SK-N-MC (cell line): ENCODE measurements at regions not wholly inside any gene's neighbourhood (a gene's known extent, or its start where the extent isn't known, plus 50 kb on each side); places are given as distances from the start of the nearest gene placed in this dataset.

Experiments used
- DNase-seq: peaks from one replicate; pipeline ENCODE4 v3.0.0-alpha.2; 2011; ENCODE audit warnings: low read depth, low spot score
- H3K27ac ChIP-seq: fragments of 200-600 bp; sonication (generic); 2 replicates; pipeline ENCODE4 v1.5.1; 2016; ENCODE audit warnings: mixed run types
- H3K36me3 ChIP-seq: fragments of 200-600 bp; sonication (generic); 2 replicates; pipeline ENCODE4 v1.6.1; 2017; ENCODE audit warnings: antibody characterized with exemption, low read length, mixed read lengths; ENCODE audit not compliant: insufficient read depth
- H3K4me3 ChIP-seq: fragments of 200-600 bp; sonication (generic); 2 replicates; pipeline ENCODE4 v1.5.1; 2016
- H3K9ac ChIP-seq: fragments of 200-600 bp; sonication (generic); 2 replicates; pipeline ENCODE4 v1.8.0; 2017; ENCODE audit warnings: mixed run types, mixed read lengths; ENCODE audit not compliant: insufficient read length
- H3K9me3 ChIP-seq: fragments of 200-600 bp; sonication (generic); 2 replicates; pipeline ENCODE4 v1.6.1; 2017; ENCODE audit warnings: low read depth, mild to moderate bottlenecking, antibody characterized with exemption, low read length, moderate library complexity, mixed read lengths
- EZH2 ChIP-seq: fragments of 200-600 bp; sonication (generic); IDR thresholded peaks from one replicate; pipeline ENCODE4 v1.6.1; 2017; ENCODE audit warnings: antibody characterized with exemption
- FOXP2 ChIP-seq: optimal IDR thresholded peaks from 2 replicates; pipeline ENCODE3; 2011; ENCODE audit warnings: mild to moderate bottlenecking, moderate library complexity; ENCODE audit not compliant: insufficient read depth; ENCODE audit errors: extremely low read length, control extremely low read depth
- POLR2AphosphoS5 ChIP-seq: IDR thresholded peaks from 2 replicates; pipeline ENCODE4 v1.6.1; 2012; ENCODE audit warnings: mild to moderate bottlenecking, low read depth, low read length, borderline replicate concordance

DNA sequence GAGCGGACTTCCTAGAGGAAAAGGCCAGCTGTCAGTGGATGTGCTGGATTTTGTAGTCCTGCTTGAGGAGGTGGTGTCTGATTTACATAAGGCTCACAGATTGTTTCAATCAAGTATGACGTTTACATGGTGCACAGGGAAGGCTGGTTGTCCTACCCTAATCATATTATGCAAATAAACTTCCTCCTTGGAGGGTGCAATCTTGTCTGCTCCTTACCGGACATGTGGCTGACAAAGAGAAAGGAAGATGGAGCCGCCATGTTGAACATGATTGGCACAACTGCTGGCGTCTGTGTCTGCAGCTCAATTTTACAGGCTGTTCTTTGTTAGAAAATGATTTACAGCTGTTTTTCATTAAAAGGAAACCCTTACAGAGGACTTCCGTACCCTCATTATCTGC is 1656.1 kb downstream of the KCNT2 start:
- Histone ChIP-seq H3K36me3 (no peaks in the 10 kb centered on the region), H3K9ac (no peak overlapping the region), H3K9me3 (no peaks in the 10 kb centered on the region), H3K4me3 (no peak overlapping the region), H3K27ac (no peak overlapping the region)
- DNase-seq = no peak
- TF ChIP-seq EZH2 (no peak), FOXP2 (no peak), POLR2AphosphoS5 (no peak)

DNA sequence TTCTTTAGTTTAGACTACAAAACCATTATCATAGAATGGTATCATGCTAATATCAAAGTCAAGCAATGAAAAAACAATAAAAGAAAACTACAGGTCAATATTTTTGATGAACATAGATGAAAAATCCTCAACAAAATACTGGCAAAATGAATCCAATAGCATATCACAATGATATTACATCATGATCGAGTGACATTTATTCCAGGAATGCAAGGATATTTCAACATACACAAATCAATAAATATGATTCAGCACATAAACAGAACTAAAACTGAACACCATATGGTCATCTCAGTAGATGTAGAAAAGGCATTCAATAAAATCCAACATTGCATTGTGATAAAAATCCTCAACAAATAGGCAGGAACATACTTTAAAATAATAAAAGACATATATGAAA is 1657.7 kb downstream of the KCNT2 start:
- H3K27ac ChIP-seq = no peak overlapping the region
- H3K4me3 ChIP-seq = no peak overlapping the region
- TF ChIP-seq FOXP2 = no peak
- no peak for TF ChIP-seq EZH2
- no peak for TF ChIP-seq POLR2AphosphoS5
- no peaks in the 10 kb centered on the region for H3K36me3 ChIP-seq
- no peaks in the 10 kb centered on the region for H3K9me3 ChIP-seq
- DNase-seq = no peak
- H3K9ac ChIP-seq = no peak overlapping the region

DNA sequence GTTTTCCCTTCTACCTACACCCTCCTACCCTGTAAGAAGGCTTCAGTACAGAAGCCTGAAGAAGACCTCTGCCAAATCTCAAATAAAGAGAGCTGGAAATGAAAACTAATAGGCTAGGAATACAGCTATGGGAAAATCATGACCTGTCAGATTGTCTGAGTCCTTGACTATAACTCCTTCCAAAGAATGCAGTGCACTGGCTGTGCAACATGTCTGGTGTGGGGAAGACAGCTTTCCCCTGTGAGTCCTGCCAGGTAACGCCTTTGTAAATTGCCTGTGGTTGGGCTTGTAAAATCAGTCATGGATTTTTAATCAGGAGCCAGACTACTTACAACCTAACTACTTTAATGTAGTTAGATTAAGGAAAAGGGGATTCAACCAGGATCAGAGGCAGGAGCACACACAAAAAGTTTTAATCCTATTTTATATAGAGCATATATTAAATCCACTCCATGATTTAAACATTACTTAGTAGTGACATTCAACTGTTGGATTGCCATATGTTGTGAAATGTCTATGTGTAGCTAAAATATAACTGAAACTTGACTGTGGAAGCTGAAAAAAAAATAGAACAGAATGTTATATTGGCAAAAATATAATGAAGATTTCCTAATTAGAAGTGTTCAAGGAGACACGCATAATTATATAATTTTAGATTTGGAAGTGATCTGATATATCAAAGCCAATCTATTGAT is 1667.8 kb downstream of the KCNT2 start:
- H3K9ac ChIP-seq = no peak overlapping the region
- no peaks in the 10 kb centered on the region for H3K9me3 ChIP-seq
- no peak overlapping the region for H3K27ac ChIP-seq
- H3K4me3 ChIP-seq = no peak overlapping the region
- DNase-seq = no peak
- H3K36me3 ChIP-seq = no peaks in the 10 kb centered on the region
- TF ChIP-seq EZH2 = no peak
- no peak for TF ChIP-seq POLR2AphosphoS5

DNA sequence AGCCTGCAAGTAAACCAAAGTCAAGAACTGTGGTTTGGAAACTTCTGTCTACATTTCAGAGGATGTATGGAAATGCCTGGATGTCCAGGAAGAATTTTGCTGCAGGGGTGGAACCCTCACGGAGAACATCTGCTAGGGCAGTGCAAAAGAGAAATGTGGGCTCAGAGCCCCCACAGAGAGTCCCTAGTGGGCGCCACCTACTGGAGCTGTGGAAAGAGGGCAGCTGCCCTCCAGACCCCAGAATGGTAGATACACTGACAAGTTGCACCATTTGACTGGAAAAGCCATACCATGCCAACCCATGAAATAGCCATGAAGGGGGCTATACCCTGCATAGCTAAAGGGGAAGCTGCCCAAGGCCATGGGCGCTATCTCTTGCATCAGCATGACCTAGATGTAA is 1672.4 kb downstream of the KCNT2 start:
- H3K9me3 ChIP-seq = no peaks in the 10 kb centered on the region
- no peak overlapping the region for H3K9ac ChIP-seq

DNA sequence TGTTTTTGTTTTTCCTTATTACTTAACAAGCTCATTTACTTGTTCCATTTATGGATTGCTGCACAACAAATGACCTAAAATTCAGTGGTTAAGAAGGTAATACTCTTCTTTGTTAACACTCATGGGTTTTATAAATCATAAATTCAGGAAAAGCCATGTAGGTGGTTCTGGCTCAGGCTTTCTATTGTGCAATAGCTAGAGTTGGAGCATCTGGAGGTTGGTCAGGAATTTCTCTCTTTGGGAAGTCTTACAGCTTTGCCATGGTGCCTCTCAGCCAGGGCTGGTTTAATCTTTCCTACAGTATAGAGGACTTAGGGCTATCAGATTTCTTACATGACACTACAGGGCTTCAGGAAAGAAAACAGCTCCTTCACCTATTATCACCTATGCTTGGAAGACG is 1677.1 kb downstream of the KCNT2 start:
- H3K27ac ChIP-seq = no peak overlapping the region
- DNase-seq = no peak

More for the DNA sequence above, 1672.4 kb downstream of the KCNT2 start:
- no peak overlapping the region for H3K4me3 ChIP-seq
- TF ChIP-seq FOXP2 = no peak
- TF ChIP-seq POLR2AphosphoS5 = no peak
- no peak for TF ChIP-seq EZH2
- H3K27ac ChIP-seq = no peak overlapping the region
- DNase-seq = no peak
- no peaks in the 10 kb centered on the region for H3K36me3 ChIP-seq

DNA sequence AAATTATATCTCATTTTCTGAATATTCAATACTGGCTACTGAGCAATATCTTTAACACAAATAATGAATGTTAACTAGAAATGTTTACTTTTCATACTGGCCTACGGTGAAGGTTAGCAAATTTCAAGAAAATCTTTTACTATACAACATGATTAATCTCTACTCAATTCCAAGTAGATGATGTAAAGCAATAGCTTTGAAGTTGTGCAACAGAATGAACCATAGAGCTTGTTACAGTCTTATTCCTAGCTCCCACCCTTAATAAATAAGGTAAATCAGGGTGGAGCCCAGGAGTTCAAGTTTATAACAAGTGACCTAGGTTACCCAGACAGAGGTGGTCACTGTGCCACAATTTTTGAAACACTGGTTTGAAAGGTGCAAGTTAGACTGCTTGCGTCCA is 1678.1 kb downstream of the KCNT2 start:
- H3K36me3 ChIP-seq = no peaks in the 10 kb centered on the region
- DNase-seq = no peak
- no peak overlapping the region for H3K9ac ChIP-seq
- no peaks in the 10 kb centered on the region for H3K9me3 ChIP-seq
- H3K4me3 ChIP-seq = no peak overlapping the region
- H3K27ac ChIP-seq = no peak overlapping the region
- no peak for TF ChIP-seq POLR2AphosphoS5
- TF ChIP-seq FOXP2 = no peak
- no peak for TF ChIP-seq EZH2

More for the DNA sequence above, 1677.1 kb downstream of the KCNT2 start:
- H3K9ac ChIP-seq = no peak overlapping the region
- H3K4me3 ChIP-seq = no peak overlapping the region
- TF ChIP-seq POLR2AphosphoS5 = no peak
- no peak for TF ChIP-seq FOXP2
- TF ChIP-seq EZH2 = no peak
- H3K36me3 ChIP-seq = no peaks in the 10 kb centered on the region
- no peaks in the 10 kb centered on the region for H3K9me3 ChIP-seq

DNA sequence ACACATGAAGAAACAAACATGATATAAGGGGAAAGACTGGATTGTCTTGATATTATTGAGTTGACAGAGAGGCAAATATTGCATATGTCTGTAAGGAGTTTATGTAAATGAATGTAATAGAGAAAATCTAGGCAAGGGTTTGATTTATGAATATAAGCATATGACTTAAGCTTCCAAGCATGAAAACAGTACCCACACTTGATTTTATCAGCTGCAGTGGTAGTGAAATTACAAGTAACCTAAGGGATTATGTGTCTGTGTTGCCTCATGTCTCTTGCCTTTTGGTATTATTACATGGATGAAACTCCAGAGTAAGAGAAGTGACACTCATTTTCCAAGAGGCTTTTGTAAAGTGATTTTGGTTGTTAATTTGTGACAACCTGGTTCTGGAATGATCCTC is 1678.9 kb downstream of the KCNT2 start:
- no peak overlapping the region for H3K4me3 ChIP-seq
- H3K27ac ChIP-seq = no peak overlapping the region; the same call in 1 of the 2 replicates
- TF ChIP-seq POLR2AphosphoS5 = no peak
- no peak for TF ChIP-seq FOXP2
- no peak for TF ChIP-seq EZH2
- no peaks in the 10 kb centered on the region for H3K36me3 ChIP-seq
- peak; percentile 22 for DNase-seq
- H3K9ac ChIP-seq = no peak overlapping the region
- no peaks in the 10 kb centered on the region for H3K9me3 ChIP-seq

DNA sequence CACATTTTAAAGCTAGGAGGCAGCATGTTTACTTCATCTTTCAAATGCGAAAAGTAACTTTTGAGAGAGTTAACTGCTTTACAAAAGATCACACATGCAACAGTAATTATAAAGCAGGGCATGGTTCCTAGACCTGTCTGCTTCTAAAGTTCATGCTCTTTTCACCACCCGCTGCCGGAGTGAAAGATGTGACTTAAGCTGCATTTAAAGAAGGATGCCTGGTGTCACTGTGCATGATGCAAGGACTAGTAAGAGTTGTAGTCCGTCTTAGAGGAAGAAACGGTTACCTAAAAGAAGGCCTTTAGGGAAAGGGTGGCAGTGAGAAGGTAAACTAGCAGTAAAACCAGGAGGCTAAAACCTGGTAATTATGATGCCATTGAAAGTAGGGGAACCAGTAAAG is 1689.1 kb downstream of the KCNT2 start:
- Histone ChIP-seq H3K27ac (no peak overlapping the region), H3K9me3 (no peaks in the 10 kb centered on the region), H3K4me3 (no peak overlapping the region), H3K9ac (no peak overlapping the region), H3K36me3 (no peaks in the 10 kb centered on the region)
- TF ChIP-seq EZH2 (no peak), POLR2AphosphoS5 (no peak), FOXP2 (no peak)
- no peak for DNase-seq

DNA sequence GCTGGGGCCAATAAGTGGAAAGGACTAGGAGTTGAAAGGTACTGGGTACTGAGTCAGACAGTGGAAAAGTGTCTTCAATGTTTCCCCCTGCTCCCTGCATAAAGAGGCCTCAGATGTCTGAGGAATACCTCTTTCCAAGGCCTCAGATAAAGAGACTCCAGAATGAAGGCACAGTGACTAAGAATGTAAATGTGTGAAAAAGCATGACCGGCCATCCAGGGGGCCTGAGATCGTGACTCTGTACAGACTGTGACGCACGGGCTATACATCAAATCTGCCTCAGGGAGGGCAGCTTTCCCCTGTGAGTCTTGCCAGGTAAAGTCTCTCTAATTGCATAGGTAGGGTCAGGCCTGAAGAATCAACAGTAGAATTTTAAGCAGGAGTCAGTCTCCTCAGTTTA is 1690.5 kb downstream of the KCNT2 start:
- DNase-seq = no peak
- no peak for TF ChIP-seq POLR2AphosphoS5
- no peak for TF ChIP-seq FOXP2
- TF ChIP-seq EZH2 = no peak
- H3K9me3 ChIP-seq = no peaks in the 10 kb centered on the region
- no peak overlapping the region for H3K27ac ChIP-seq
- H3K9ac ChIP-seq = no peak overlapping the region
- no peak overlapping the region for H3K4me3 ChIP-seq
- H3K36me3 ChIP-seq = no peaks in the 10 kb centered on the region
